Retinal pigment epithelial cell (primary cell): ENCODE measurements at regions not wholly inside any gene's neighbourhood (a gene's known extent, or its start where the extent isn't known, plus 50 kb on each side); places are given as distances from the start of the nearest gene placed in this dataset.
"Not testable (repeated sequence)": the region's sequence is repeated elsewhere in the genome, so short reads cannot be mapped to it uniquely, and the experiment has no call there.

Experiments used
- DNase-seq: peaks from one replicate; pipeline ENCODE4 v3.0.0-alpha.2; 2010; ENCODE audit warnings: low read depth
- H3K4me3 ChIP-seq: 2 replicates; pipeline ENCODE4 v1.5.1; 2011; ENCODE audit warnings: mild to moderate bottlenecking, low read length, control low read depth, moderate library complexity
- TF ChIP-seq, protein P1 (sequence below): conservative IDR thresholded peaks from 2 replicates; pipeline ENCODE4 v1.5.1; 2011; ENCODE audit warnings: low read depth, low read length, control low read depth, inconsistent platforms

DNA sequence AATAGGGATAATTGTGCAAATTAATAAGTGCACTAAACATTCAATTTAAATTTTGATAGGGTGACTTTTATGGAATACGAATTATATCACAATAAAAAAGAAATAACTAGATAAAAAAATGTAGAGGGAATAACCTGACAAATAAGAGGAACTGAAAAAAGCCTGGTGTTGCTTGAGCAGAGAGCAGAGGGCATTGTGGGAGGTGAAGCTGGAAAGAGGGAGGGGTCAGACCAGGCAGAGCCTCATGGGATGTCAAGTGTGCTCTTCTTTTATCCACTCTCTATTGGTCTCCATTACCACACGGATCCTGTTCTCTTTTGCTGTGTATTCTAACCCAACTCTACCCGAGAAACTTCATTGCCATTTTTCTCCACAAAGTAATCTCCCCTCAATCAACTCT is 264.0 kb upstream of the CRBN start:
- TF ChIP-seq, protein P1, sequence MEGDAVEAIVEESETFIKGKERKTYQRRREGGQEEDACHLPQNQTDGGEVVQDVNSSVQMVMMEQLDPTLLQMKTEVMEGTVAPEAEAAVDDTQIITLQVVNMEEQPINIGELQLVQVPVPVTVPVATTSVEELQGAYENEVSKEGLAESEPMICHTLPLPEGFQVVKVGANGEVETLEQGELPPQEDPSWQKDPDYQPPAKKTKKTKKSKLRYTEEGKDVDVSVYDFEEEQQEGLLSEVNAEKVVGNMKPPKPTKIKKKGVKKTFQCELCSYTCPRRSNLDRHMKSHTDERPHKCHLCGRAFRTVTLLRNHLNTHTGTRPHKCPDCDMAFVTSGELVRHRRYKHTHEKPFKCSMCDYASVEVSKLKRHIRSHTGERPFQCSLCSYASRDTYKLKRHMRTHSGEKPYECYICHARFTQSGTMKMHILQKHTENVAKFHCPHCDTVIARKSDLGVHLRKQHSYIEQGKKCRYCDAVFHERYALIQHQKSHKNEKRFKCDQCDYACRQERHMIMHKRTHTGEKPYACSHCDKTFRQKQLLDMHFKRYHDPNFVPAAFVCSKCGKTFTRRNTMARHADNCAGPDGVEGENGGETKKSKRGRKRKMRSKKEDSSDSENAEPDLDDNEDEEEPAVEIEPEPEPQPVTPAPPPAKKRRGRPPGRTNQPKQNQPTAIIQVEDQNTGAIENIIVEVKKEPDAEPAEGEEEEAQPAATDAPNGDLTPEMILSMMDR, result no peak
- no peak overlapping the region for H3K4me3 ChIP-seq
- no peak for DNase-seq

DNA sequence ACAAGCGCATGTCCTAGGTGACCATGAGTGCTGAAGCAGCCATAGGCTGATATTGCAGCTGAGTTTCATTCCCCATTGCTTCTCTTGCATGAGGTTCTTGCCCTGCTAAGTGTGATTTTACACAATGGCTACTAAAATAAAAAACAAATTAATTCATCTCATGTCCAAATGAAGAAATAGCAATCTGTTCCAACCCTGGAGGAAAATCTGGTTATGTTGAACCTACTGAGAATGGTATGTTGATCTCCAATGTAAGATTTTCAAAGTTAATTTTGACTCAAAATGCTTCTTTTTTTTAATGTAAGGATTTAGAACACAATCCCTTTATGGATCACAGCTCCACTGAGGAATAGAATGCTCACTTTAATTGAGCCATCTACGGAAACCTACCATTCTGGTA is 254.2 kb upstream of the CRBN start:
- TF ChIP-seq, protein P1, result no peak
- no peak for DNase-seq
- H3K4me3 ChIP-seq, result no peak overlapping the region

DNA sequence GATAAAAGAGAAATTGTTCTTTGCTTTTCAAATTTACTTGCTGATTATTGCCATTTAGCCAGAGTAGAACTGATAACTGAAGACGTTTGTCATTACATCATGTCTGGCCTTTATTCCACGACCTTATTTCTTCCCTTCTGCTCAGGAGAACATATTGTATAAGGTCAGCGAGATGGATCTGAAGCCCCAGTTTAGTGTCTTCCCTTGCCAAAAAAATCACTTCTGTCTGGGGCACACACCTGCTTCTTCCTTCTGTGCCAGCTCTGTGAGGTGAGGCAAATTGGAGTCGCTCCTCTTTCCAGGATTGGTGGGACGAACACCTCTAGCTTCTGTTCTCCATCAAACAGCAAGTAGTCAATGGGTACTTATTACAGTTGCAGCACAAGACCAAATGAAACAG is 250.3 kb upstream of the CRBN start:
- H3K4me3 ChIP-seq, result no peak overlapping the region
- TF ChIP-seq, protein P1, result no peak
- DNase-seq, result no peak

DNA sequence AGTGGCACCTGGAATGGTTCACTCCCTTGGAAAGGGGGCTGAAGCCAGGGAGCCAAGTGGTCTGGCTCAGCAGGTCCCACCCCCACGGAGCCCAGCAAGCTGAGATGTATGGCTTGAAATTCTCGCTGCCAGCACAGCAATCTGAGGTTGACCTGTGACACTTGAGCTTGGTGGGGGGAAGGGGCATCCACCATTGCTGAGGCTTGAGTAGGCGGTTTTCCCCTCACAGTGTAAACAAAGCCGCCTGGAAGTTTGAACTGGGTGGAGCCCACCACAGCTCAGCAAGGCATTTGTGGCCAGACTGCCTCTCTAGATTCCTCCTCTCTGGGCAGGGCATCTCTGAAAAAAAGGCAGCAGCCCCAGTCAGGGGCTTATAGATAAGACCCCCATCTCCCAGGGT is 228.2 kb upstream of the CRBN start:
- not testable (repeated sequence) for DNase-seq, H3K4me3 ChIP-seq

DNA sequence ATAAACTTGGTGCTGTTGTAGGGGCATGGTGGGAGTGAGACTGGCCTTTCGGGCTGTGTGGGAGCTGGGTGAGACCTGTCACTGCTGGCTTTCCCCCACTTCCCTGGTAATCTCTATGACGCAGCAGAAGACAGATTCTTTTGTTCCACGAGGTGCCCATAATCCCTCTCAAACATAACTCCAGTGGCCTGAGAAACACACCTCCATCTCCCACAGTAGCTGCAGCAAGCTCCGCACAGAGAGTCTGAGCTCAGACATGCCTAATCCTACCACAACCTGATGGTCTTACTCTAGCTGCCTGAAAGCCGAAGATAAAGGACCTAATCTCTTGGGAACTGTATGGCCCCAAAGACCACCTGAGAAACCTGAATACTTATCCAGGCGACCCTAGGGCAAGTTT is 225.6 kb upstream of the CRBN start:
- DNase-seq, result peak; percentile 75
- TF ChIP-seq, protein P1, result no peak
- H3K4me3 ChIP-seq, result no peak overlapping the region

DNA sequence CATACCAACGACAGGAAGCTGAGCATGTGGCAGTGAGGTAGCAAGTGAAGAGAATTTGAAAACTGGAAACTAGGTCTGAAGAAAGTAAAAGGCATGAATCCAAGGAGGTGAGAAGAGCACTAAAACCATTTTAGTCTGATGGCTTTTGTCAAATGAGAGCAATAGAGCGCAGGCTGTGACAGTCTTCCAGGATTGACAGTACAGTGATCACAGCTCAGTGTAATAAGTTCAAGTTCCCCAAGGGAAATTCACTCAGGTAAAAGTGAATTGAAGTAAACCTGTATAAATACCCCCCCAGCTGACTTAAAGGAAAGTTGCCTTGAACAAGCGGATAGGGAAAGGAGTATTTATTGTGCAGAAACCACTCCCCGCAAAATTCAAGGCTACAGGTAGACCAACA is 224.2 kb upstream of the CRBN start:
- no peak overlapping the region for H3K4me3 ChIP-seq
- DNase-seq, result no peak
- TF ChIP-seq, protein P1, result no peak

DNA sequence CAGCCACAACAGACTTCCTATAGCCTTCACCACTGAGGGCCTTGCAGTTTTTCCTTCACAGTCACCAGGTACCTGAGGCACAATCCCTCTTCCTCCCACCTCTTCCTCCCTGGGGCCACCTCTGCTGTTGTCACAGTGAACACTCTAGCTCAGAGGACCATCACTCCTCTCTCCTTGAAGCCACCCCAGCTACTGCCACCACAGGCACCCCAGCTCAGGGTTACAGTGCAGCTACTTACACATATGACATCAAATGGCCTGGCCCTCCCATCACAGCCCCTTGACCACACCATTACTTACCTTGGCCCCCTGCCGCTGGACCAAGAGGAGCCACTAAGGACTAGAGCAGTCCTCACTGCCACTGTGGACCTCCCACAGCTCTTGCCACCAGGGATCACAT is 213.5 kb upstream of the CRBN start:
- no peak overlapping the region for H3K4me3 ChIP-seq
- TF ChIP-seq, protein P1, result no peak
- no peak for DNase-seq

DNA sequence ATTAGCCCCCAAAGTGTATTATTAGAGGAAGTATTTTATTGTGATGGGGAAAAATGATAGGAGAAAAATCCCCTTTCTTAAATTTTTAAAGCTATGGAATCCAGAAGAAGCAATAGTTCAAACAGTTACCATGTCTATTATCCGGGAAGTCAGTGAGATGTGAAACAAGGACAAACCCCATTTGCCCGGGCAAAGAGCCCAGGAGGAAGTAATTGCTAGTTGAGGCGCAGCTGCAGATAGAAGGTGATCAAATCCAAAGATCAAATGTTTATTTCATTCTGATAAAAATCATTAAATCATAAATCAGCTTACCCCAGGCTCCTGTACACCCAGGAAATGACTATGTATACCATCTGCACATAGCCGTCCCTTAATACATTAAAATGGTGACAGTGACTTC is 204.0 kb upstream of the CRBN start:
- TF ChIP-seq, protein P1, result no peak
- H3K4me3 ChIP-seq, result no peak overlapping the region
- DNase-seq, result no peak
